B cell (primary cell): ENCODE measurements at regions not wholly inside any gene's neighbourhood (a gene's known extent, or its start where the extent isn't known, plus 50 kb on each side); places are given as distances from the start of the nearest gene placed in this dataset.

Experiments used
- ATAC-seq: fragments of 200-7000 bp; cut with Tn5 transposase; one replicate; pipeline ENCODE4 v1.10.0; 2021; ENCODE audit warnings: low read depth, mild to moderate bottlenecking, moderate number of reproducible peaks, moderate library complexity
- CTCF ChIA-PET: fragments of 350-600 bp; sonication (Branson Sonifier 250); formaldehyde crosslinking; loops from one replicate; lab custom pipeline; 2021; ENCODE audit warnings: antibody characterized with exemption, inconsistent platforms; lab: Charles Lee
- POLR2A ChIA-PET: fragments of 350-600 bp; sonication (Branson Sonifier 250); formaldehyde crosslinking; loops from one replicate; lab custom pipeline; 2021; ENCODE audit warnings: antibody characterized with exemption; lab: Charles Lee
- DNase-seq: peaks from one replicate; pipeline ENCODE4 v3.0.0; 2013
- H2AFZ ChIP-seq: 2 replicates; pipeline ENCODE4 v1.6.1; 2012; ENCODE audit warnings: mild to moderate bottlenecking, low read depth, low read length; ENCODE audit not compliant: insufficient read depth, poor library complexity, severe bottlenecking
- H3K27ac ChIP-seq, 2 donors: 1 replicate in 1 of 2; 2 replicates in 1 of 2; pipeline ENCODE4 v1.5.1; 2012 to 2013; ENCODE audit warnings: low read length in 2 of 2, mild to moderate bottlenecking in 2 of 2, moderate library complexity in 1 of 2
- H3K27me3 ChIP-seq, 4 experiments: fragments of 200-600 bp in 1 of 4; sonication (generic) in 1 of 4; replicated peaks in 1 of 4; 1 replicate in 2 of 4; 2 replicates in 2 of 4; pipeline versions ENCODE4 v1.6.1 to v1.7.0; 2013 to 2016; ENCODE audit warnings: low read length in 3 of 4, mild to moderate bottlenecking in 2 of 4, mixed read lengths in 1 of 4, moderate library complexity in 1 of 4; ENCODE audit not compliant: insufficient read depth in 4 of 4, control insufficient read depth in 3 of 4; ENCODE audit errors: control extremely low read depth in 1 of 4
- H3K36me3 ChIP-seq, 2 experiments: replicated peaks in 1 of 2; 1 replicate in 1 of 2; 2 replicates in 1 of 2; pipeline versions ENCODE4 v1.6.1 to v1.7.1; 2013; ENCODE audit warnings: low read length in 1 of 2; ENCODE audit not compliant: insufficient read depth in 2 of 2, control insufficient read depth in 1 of 2; ENCODE audit errors: control extremely low read depth in 1 of 2, extremely low read depth in 1 of 2
- H3K4me1 ChIP-seq, 2 donors: fragments of 200-600 bp in 1 of 2; sonication (generic) in 1 of 2; 1 replicate in 1 of 2; 2 replicates in 1 of 2; pipeline versions ENCODE4 v1.5.1 to v1.6.1; 2013 to 2017; ENCODE audit warnings: low read length in 2 of 2; ENCODE audit not compliant: control insufficient read depth in 2 of 2, insufficient read depth in 2 of 2
- H3K4me2 ChIP-seq: replicated peaks from 2 replicates; pipeline ENCODE3; 2012; ENCODE audit warnings: mild to moderate bottlenecking, low read depth, low read length; ENCODE audit not compliant: poor library complexity, severe bottlenecking
- H3K4me3 ChIP-seq, 5 experiments: fragments of 200-600 bp in 1 of 5; sonication (generic) in 1 of 5; 1 replicate in 3 of 5; 2 replicates in 2 of 5; pipeline versions ENCODE4 v1.5.1 to v1.7.0; 2011 to 2016; ENCODE audit warnings: low read length in 4 of 5, mild to moderate bottlenecking in 4 of 5, low read depth in 2 of 5, control low read depth in 1 of 5, moderate library complexity in 1 of 5; ENCODE audit not compliant: insufficient read depth in 1 of 5; ENCODE audit errors: control extremely low read depth in 1 of 5, extremely low read depth in 1 of 5
- H3K79me2 ChIP-seq: fragments of 200-600 bp; sonication (generic); one replicate; pipeline ENCODE4 v1.6.0; 2016; ENCODE audit warnings: low read length; ENCODE audit not compliant: control insufficient read depth, insufficient read depth
- H3K9ac ChIP-seq: fragments of 200-600 bp; sonication (generic); 2 replicates; pipeline ENCODE4 v1.6.1; 2017; ENCODE audit warnings: mild to moderate bottlenecking, low read length, moderate library complexity
- H3K9me3 ChIP-seq, 3 donors: one replicate each; pipeline versions ENCODE4 v1.6.1 to v1.7.1; 2013; ENCODE audit warnings: low read length in 2 of 3; ENCODE audit not compliant: control insufficient read depth in 2 of 3, insufficient read depth in 1 of 3; ENCODE audit errors: control extremely low read depth in 1 of 3
- H4K20me1 ChIP-seq: 2 replicates; pipeline ENCODE4 v1.6.0; 2012; ENCODE audit warnings: mild to moderate bottlenecking, low read length; ENCODE audit not compliant: insufficient read depth, control insufficient read depth, poor library complexity, severe bottlenecking
- H3K27ac Mint-ChIP-seq: one replicate; pipeline ENCODE4 v1.8.0; 2021; ENCODE audit warnings: mixed read lengths
- H3K27me3 Mint-ChIP-seq: one replicate; pipeline ENCODE4 v1.8.0; 2021; ENCODE audit warnings: mixed read lengths
- H3K4me1 Mint-ChIP-seq: one replicate; pipeline ENCODE4 v1.8.0; 2021; ENCODE audit warnings: mixed read lengths
- H3K4me3 Mint-ChIP-seq: one replicate; pipeline ENCODE4 v1.8.0; 2021; ENCODE audit warnings: mixed read lengths
- H3K9me3 Mint-ChIP-seq: one replicate; pipeline ENCODE4 v1.8.0; 2022; ENCODE audit warnings: mixed read lengths; ENCODE audit not compliant: insufficient read depth
- EZH2 ChIP-seq: IDR thresholded peaks from 2 replicates; pipeline ENCODE4 v1.6.1; 2012; ENCODE audit warnings: borderline replicate concordance, low read depth, mild to moderate bottlenecking, moderate library complexity, low read length; ENCODE audit not compliant: insufficient read depth, poor library complexity, severe bottlenecking
- whole genome bisulfite sequencing: methylation state at CpG from one replicate; pipeline ENCODE4 v1.1.5; 2013; ENCODE audit warnings: missing lambda C conversion rate; ENCODE audit not compliant: insufficient coverage; 5-methylcytosine and 5-hydroxymethylcytosine counted together
- intact Hi-C: fragments of 100-400 bp; cut with micrococcal nuclease; formaldehyde crosslinking; loops from one replicate; pipeline ENCODE4 v1.10.0; 2022
- TF ChIP-seq, protein P1 (sequence below): fragments of 200-600 bp; IDR thresholded peaks from one replicate; pipeline ENCODE4 v1.8.0; 2022; ENCODE audit warnings: antibody characterized with exemption, mild to moderate bottlenecking

DNA sequence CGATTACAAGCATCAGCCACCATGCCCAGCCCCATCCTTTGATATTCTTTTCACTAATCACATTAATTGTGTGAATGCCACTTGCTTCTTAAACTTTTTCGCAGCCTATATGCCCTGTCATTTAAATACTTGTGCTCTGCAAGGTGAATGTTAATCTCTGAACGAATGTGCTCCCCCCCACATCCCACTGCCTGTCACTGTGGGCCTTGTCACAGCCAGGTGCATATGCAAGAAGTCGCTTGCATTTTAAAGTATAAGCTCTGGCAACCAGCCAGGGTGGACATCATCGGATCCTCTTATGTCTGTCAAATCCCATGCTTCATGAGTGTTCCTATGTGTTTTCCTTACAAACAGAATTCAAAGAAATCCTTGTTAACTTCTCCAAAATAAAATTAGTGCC is 304.4 kb downstream of the GALR1 start:
- intact Hi-C loops = no loop called here

DNA sequence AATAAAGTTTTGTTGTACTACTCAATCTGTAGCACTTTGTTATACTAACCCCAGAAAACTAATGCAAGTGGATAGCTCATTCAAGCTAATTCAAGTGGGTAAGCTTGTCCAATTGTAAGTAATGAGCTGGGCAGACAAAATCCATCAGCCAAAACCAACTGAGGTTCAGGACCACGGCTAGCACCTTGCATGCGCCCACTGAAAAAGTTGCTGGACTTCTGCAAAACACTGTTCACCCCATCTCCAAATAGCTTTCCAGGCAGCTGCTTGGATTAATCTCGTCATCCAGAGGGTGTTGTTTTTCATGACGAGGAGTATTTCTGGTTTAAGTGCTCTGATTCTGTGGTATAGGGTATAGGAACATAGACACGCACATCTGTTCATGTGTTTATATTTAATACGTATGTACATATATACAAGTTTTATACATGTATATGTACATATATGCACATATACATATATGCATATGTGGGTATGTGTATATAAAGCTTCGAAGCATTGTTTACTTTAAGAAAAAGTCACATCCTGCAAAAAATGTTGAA is 307.5 kb downstream of the GALR1 start:
- Mint-ChIP-seq H3K9me3 (no peaks in the 10 kb centered on the region), H3K27me3 (peaks cover 5% of the 10 kb centered on the region), H3K27ac (no peak overlapping the region), H3K4me3 (no peak overlapping the region), H3K4me1 (no peaks in the 10 kb centered on the region)
- no peaks in the 10 kb centered on the region for H3K4me1 ChIP-seq
- no peak overlapping the region for H3K4me2 ChIP-seq
- no peaks in the 10 kb centered on the region for H4K20me1 ChIP-seq
- ChIA-PET POLR2A (no interaction called here), CTCF (no interaction called here)
- TF ChIP-seq, protein P1, sequence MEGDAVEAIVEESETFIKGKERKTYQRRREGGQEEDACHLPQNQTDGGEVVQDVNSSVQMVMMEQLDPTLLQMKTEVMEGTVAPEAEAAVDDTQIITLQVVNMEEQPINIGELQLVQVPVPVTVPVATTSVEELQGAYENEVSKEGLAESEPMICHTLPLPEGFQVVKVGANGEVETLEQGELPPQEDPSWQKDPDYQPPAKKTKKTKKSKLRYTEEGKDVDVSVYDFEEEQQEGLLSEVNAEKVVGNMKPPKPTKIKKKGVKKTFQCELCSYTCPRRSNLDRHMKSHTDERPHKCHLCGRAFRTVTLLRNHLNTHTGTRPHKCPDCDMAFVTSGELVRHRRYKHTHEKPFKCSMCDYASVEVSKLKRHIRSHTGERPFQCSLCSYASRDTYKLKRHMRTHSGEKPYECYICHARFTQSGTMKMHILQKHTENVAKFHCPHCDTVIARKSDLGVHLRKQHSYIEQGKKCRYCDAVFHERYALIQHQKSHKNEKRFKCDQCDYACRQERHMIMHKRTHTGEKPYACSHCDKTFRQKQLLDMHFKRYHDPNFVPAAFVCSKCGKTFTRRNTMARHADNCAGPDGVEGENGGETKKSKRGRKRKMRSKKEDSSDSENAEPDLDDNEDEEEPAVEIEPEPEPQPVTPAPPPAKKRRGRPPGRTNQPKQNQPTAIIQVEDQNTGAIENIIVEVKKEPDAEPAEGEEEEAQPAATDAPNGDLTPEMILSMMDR = no peak
- no peak for TF ChIP-seq EZH2
- DNase-seq (no peak), ATAC-seq (no peak)
- H3K36me3 ChIP-seq = no peaks in the 10 kb centered on the region
- H3K27me3 ChIP-seq = no peaks in the 10 kb centered on the region
- H3K27ac ChIP-seq = no peak overlapping the region
- no peaks in the 10 kb centered on the region for H3K79me2 ChIP-seq
- intact Hi-C loops = no loop called here
- H3K4me3 ChIP-seq = no peak overlapping the region
- no peaks in the 10 kb centered on the region for H3K9me3 ChIP-seq
- no CpG with 5 or more reads among the region's 7 CpGs for WGBS
- H3K9ac ChIP-seq = no peak overlapping the region
- H2AFZ ChIP-seq = no peak overlapping the region

More for the DNA sequence above, 304.4 kb downstream of the GALR1 start:
- H3K4me3 Mint-ChIP-seq = no peak overlapping the region
- no peaks in the 10 kb centered on the region for H3K27me3 ChIP-seq
- DNase-seq (no peak), ATAC-seq (no peak)
- H3K4me1 Mint-ChIP-seq = no peaks in the 10 kb centered on the region
- no peaks in the 10 kb centered on the region for H3K4me1 ChIP-seq
- ChIA-PET POLR2A (no interaction called here), CTCF (no interaction called here)
- no peak overlapping the region for H3K9ac ChIP-seq
- H3K9me3 Mint-ChIP-seq = no peaks in the 10 kb centered on the region
- 95% methylated on average over 5 of the region's 5 CpGs for WGBS
- no peaks in the 10 kb centered on the region for H3K9me3 ChIP-seq
- peaks cover 6% of the 10 kb centered on the region for H3K27me3 Mint-ChIP-seq
- TF ChIP-seq, protein P1 = no peak
- no peak for TF ChIP-seq EZH2
- H3K27ac ChIP-seq = no peak overlapping the region
- no peak overlapping the region for H3K4me3 ChIP-seq
- H3K27ac Mint-ChIP-seq = no peak overlapping the region
- H3K36me3 ChIP-seq = no peaks in the 10 kb centered on the region
- H3K79me2 ChIP-seq = no peaks in the 10 kb centered on the region
- no peaks in the 10 kb centered on the region for H4K20me1 ChIP-seq
- H3K4me2 ChIP-seq = no peak overlapping the region
- no peak overlapping the region for H2AFZ ChIP-seq
